NOMO-1 treated with dmso at 0.1 percent for 144 hours (cell line): ENCODE measurements at regions not wholly inside any gene's neighbourhood (a gene's known extent, or its start where the extent isn't known, plus 50 kb on each side); places are given as distances from the start of the nearest gene placed in this dataset.

ENCODE experiments used
- DNase-seq: peaks from one replicate; lab custom pipeline; 2025; ENCODE audit not compliant: unreplicated experiment; lab: John Stamatoyannopoulos, UW

- DNase-seq = no peak
These were observed 143.7 kb upstream of the WWC1 start for GRCh38 chr5:168147568-168148360.

GRCh38 chr5:168151041-168151440 lies 140.4 kb upstream of the WWC1 start:
- DNase-seq = no peak

GRCh38 chr5:168152660-168153059 lies 138.8 kb upstream of the WWC1 start:
- DNase-seq = no peak

- DNase-seq = no peak
These were observed 138.1 kb upstream of the WWC1 start for GRCh38 chr5:168153263-168153875.

- no peak for DNase-seq
These were observed 137.6 kb upstream of the WWC1 start for GRCh38 chr5:168153876-168154270.

GRCh38 chr5:168155585-168155984 lies 135.9 kb upstream of the WWC1 start:
- no peak for DNase-seq

- no peak for DNase-seq
These were observed 135.3 kb upstream of the WWC1 start for GRCh38 chr5:168156170-168156569.

GRCh38 chr5:168157141-168157540 lies 134.3 kb upstream of the WWC1 start:
- DNase-seq = no peak

GRCh38 chr5:168159425-168159824 lies 132.0 kb upstream of the WWC1 start:
- DNase-seq = peak; percentile 55

GRCh38 chr5:168162464-168162863 lies 129.0 kb upstream of the WWC1 start:
- no peak for DNase-seq

- DNase-seq = no peak
These were observed 127.5 kb upstream of the WWC1 start for GRCh38 chr5:168163966-168164365.

GRCh38 chr5:168165221-168165914 lies 126.1 kb upstream of the WWC1 start:
- DNase-seq = no peak

GRCh38 chr5:168165977-168166376 lies 125.5 kb upstream of the WWC1 start:
- no peak for DNase-seq

- DNase-seq = no peak
These were observed 124.1 kb upstream of the WWC1 start for GRCh38 chr5:168167338-168167737.

GRCh38 chr5:168168978-168169698 lies 122.3 kb upstream of the WWC1 start:
- DNase-seq = no peak

- no peak for DNase-seq
These were observed 121.7 kb upstream of the WWC1 start for GRCh38 chr5:168169791-168170190.

- no peak for DNase-seq
These were observed 119.3 kb upstream of the WWC1 start for GRCh38 chr5:168171901-168172759.

GRCh38 chr5:168172760-168173223 lies 118.7 kb upstream of the WWC1 start:
- DNase-seq = no peak

- DNase-seq = no peak
These were observed 117.1 kb upstream of the WWC1 start for GRCh38 chr5:168174376-168174775.

GRCh38 chr5:168176251-168176650 lies 115.2 kb upstream of the WWC1 start:
- DNase-seq = no peak
